SK-N-SH (cell line): ENCODE measurements at regions not wholly inside any gene's neighbourhood (a gene's known extent, or its start where the extent isn't known, plus 50 kb on each side); places are given as distances from the start of the nearest gene placed in this dataset.
A peak's percentile ranks its signal among the peaks of the same experiment; 100 is the strongest.

Experiments used
- CHD2 ChIP-seq: fragments of 150-350 bp; IDR thresholded peaks from 2 replicates; pipeline ENCODE4 v1.6.1; 2018; ENCODE audit warnings: low read length; ENCODE audit not compliant: partially characterized antibody
- EZH2phosphoT487 ChIP-seq: fragments of 200-600 bp; sonication (generic); IDR thresholded peaks from 2 replicates; pipeline ENCODE4 v1.6.1; 2017; ENCODE audit warnings: low read depth, mixed run types, mild to moderate bottlenecking, antibody characterized with exemption, moderate library complexity, borderline replicate concordance
- FOSL2 ChIP-seq: IDR thresholded peaks from 2 replicates; pipeline ENCODE4 v1.4.0; 2012; ENCODE audit warnings: low read depth, mild to moderate bottlenecking, moderate library complexity, borderline replicate concordance
- GABPA ChIP-seq: IDR thresholded peaks from 2 replicates; pipeline ENCODE4 v1.4.0; 2012; ENCODE audit warnings: low read depth, mild to moderate bottlenecking
- GATA2 ChIP-seq: sonication (generic); formaldehyde crosslinking; IDR thresholded peaks from 2 replicates; pipeline ENCODE4 v1.5.0; 2020; ENCODE audit warnings: mild to moderate bottlenecking, missing genetic modification reagents
- JUND ChIP-seq: IDR thresholded peaks from 2 replicates; pipeline ENCODE4 v1.4.0; 2012
- NRF1 ChIP-seq: IDR thresholded peaks from 2 replicates; pipeline ENCODE4 v1.6.1; 2012; ENCODE audit warnings: low read depth, mild to moderate bottlenecking, low read length
- PBX3 ChIP-seq: IDR thresholded peaks from 2 replicates; pipeline ENCODE4; 2012
- RCOR1 ChIP-seq: fragments of 150-350 bp; IDR thresholded peaks from 2 replicates; pipeline ENCODE4 v1.6.1; 2017; ENCODE audit warnings: antibody characterized with exemption, low read length
- REST ChIP-seq: IDR thresholded peaks from 2 replicates; pipeline ENCODE4 v1.6.1; 2012; ENCODE audit warnings: mild to moderate bottlenecking, low read depth, low read length, moderate library complexity
- RFX5 ChIP-seq: IDR thresholded peaks from 2 replicates; pipeline ENCODE4 v1.6.1; 2012; ENCODE audit warnings: mild to moderate bottlenecking, improper control_type of control experiment, low read length
- SIN3A ChIP-seq: IDR thresholded peaks from 2 replicates; pipeline ENCODE4 v1.6.1; 2012; ENCODE audit warnings: low read depth, mild to moderate bottlenecking, low read length, moderate library complexity, borderline replicate concordance
- TCF12 ChIP-seq: IDR thresholded peaks from 2 replicates; pipeline ENCODE4 v1.4.0; 2012
- TEAD4 ChIP-seq: IDR thresholded peaks from 2 replicates; pipeline ENCODE4 v1.4.0; 2012; ENCODE audit warnings: mild to moderate bottlenecking, borderline replicate concordance; ENCODE audit not compliant: insufficient read depth
- YY1 ChIP-seq: IDR thresholded peaks from 2 replicates; pipeline ENCODE4 v1.4.0; 2012; ENCODE audit warnings: low read depth, mild to moderate bottlenecking
- TF ChIP-seq, protein P1 (sequence below): fragments of 150-350 bp; IDR thresholded peaks from 2 replicates; pipeline ENCODE4 v1.6.1; 2017; ENCODE audit warnings: antibody characterized with exemption, low read length, low read depth, borderline replicate concordance
- TF ChIP-seq, protein P2 (sequence below): IDR thresholded peaks from 2 replicates; pipeline ENCODE4 v1.4.0; 2012; ENCODE audit warnings: low read depth, borderline replicate concordance
- TF ChIP-seq, protein P3 (sequence below): IDR thresholded peaks from 2 replicates; pipeline ENCODE4 v1.4.0; 2012; ENCODE audit warnings: low read depth

GRCh38 chr1:55604749-55605148, 389.6 kb upstream of the USP24 start (continued):
- TF ChIP-seq GATA2 (CRISPR knock-in tag) (peak; percentile 84), TEAD4 (no peak), RCOR1 (peak; percentile 76; the same call in 1 of the 2 replicates), CHD2 (peak; percentile 74), EZH2phosphoT487 (no peak), JUND (no peak), PBX3 (no peak), RFX5 (no peak), NRF1 (no peak), TCF12 (peak; percentile 50), REST (no peak), SIN3A (no peak), GABPA (no peak), YY1 (no peak), FOSL2 (no peak)
- TF ChIP-seq, protein P1, sequence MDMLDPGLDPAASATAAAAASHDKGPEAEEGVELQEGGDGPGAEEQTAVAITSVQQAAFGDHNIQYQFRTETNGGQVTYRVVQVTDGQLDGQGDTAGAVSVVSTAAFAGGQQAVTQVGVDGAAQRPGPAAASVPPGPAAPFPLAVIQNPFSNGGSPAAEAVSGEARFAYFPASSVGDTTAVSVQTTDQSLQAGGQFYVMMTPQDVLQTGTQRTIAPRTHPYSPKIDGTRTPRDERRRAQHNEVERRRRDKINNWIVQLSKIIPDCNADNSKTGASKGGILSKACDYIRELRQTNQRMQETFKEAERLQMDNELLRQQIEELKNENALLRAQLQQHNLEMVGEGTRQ = no peak
- TF ChIP-seq, protein P2, sequence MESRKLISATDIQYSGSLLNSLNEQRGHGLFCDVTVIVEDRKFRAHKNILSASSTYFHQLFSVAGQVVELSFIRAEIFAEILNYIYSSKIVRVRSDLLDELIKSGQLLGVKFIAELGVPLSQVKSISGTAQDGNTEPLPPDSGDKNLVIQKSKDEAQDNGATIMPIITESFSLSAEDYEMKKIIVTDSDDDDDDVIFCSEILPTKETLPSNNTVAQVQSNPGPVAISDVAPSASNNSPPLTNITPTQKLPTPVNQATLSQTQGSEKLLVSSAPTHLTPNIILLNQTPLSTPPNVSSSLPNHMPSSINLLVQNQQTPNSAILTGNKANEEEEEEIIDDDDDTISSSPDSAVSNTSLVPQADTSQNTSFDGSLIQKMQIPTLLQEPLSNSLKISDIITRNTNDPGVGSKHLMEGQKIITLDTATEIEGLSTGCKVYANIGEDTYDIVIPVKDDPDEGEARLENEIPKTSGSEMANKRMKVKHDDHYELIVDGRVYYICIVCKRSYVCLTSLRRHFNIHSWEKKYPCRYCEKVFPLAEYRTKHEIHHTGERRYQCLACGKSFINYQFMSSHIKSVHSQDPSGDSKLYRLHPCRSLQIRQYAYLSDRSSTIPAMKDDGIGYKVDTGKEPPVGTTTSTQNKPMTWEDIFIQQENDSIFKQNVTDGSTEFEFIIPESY = no peak
- TF ChIP-seq, protein P3, sequence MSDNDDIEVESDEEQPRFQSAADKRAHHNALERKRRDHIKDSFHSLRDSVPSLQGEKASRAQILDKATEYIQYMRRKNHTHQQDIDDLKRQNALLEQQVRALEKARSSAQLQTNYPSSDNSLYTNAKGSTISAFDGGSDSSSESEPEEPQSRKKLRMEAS = no peak
